GM23338 (cell line): ENCODE measurements at regions not wholly inside any gene's neighbourhood (a gene's known extent, or its start where the extent isn't known, plus 50 kb on each side); places are given as distances from the start of the nearest gene placed in this dataset.

Source experiments
- CREB1 ChIP-seq: fragments of 250-450 bp; sonication (Bioruptor Pico); IDR thresholded peaks from 2 replicates; pipeline ENCODE4 v1.5.0; 2020; ENCODE audit warnings: low read depth, mild to moderate bottlenecking, moderate library complexity
- EZH2 ChIP-seq: fragments of 200-600 bp; sonication (generic); IDR thresholded peaks from one replicate; pipeline ENCODE4 v1.8.0; 2017; ENCODE audit warnings: antibody characterized with exemption, mild to moderate bottlenecking, low read depth; ENCODE audit not compliant: unreplicated experiment
- NANOG ChIP-seq: IDR thresholded peaks from 2 replicates; pipeline ENCODE4 v1.6.1; 2016; ENCODE audit warnings: antibody characterized with exemption, borderline replicate concordance
- REST ChIP-seq: IDR thresholded peaks from one replicate; pipeline ENCODE4 v1.6.1; 2018; ENCODE audit warnings: antibody characterized with exemption; ENCODE audit not compliant: unreplicated experiment
- STAT1 ChIP-seq: IDR thresholded peaks from one replicate; pipeline ENCODE4 v1.6.1; 2016; ENCODE audit warnings: antibody characterized with exemption; ENCODE audit not compliant: unreplicated experiment
- ZNF331 ChIP-seq: fragments of 250-450 bp; sonication (Bioruptor Pico); IDR thresholded peaks from 2 replicates; pipeline ENCODE4 v1.5.0; 2020; ENCODE audit warnings: low read depth, mild to moderate bottlenecking, moderate library complexity
- ZNF462 ChIP-seq: fragments of 250-450 bp; sonication (Bioruptor Pico); IDR thresholded peaks from 2 replicates; pipeline ENCODE4 v1.5.0; 2020; ENCODE audit warnings: mild to moderate bottlenecking, moderate library complexity
- TF ChIP-seq, protein P1 (sequence below): IDR thresholded peaks from 2 replicates; pipeline ENCODE4 v1.6.1; 2016; ENCODE audit warnings: antibody characterized with exemption

GRCh38 chr17:6209829-6210228, 139.7 kb downstream of the WSCD1 start (continued):
- TF ChIP-seq ZNF462 (no peak), NANOG (no peak), STAT1 (no peak), EZH2 (no peak), CREB1 (no peak), ZNF331 (no peak), REST (no peak)
- TF ChIP-seq, protein P1, sequence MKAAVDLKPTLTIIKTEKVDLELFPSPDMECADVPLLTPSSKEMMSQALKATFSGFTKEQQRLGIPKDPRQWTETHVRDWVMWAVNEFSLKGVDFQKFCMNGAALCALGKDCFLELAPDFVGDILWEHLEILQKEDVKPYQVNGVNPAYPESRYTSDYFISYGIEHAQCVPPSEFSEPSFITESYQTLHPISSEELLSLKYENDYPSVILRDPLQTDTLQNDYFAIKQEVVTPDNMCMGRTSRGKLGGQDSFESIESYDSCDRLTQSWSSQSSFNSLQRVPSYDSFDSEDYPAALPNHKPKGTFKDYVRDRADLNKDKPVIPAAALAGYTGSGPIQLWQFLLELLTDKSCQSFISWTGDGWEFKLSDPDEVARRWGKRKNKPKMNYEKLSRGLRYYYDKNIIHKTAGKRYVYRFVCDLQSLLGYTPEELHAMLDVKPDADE: no peak
